Effector CD8-positive, alpha-beta T cell (primary cell): ENCODE measurements at regions not wholly inside any gene's neighbourhood (a gene's known extent, or its start where the extent isn't known, plus 50 kb on each side); places are given as distances from the start of the nearest gene placed in this dataset.

Experiments
- DNase-seq: peaks from one replicate; lab custom pipeline; 2025; lab: John Stamatoyannopoulos, UW

DNA sequence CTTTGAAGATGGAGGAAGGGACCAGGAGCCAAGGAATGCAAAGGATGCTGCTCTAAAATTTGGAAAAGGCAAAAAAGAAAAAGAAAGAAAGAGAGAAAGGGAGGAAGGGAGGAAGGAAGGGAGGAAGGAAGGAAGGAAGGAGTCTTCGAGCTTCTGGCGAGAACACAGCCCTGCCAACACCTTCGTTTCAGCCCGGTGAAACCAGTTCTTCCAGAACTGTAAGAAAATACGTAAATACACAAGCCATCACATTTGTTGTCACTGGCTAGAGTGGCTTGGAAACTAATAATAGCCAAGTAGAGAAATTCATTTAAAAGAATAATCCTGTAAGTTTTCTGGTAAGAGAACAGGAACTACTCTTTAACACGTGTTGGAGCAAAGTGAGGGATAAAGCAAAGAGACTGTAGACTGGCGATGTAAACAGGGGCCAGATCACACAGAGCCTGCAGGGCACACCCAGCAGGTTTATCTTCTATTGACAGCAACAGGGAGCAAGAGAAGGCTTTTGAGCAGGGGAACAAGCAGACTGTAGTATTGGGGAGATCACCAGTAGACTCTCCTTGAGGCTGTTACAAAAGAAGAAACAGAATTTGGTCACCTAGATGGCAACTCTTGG, 188.7 kb upstream of the MPHOSPH6 start:
- no peak for DNase-seq

GRCh38 chr16:82358161-82358560, 188.1 kb upstream of the MPHOSPH6 start:
- DNase-seq, result no peak

GRCh38 chr16:82357237-82357636, 187.2 kb upstream of the MPHOSPH6 start:
- DNase-seq, result no peak

- no peak for DNase-seq
These were observed 180.5 kb upstream of the MPHOSPH6 start for GRCh38 chr16:82350560-82350959.

- no peak for DNase-seq
These were observed 175.3 kb upstream of the MPHOSPH6 start for GRCh38 chr16:82345318-82345717.

DNA sequence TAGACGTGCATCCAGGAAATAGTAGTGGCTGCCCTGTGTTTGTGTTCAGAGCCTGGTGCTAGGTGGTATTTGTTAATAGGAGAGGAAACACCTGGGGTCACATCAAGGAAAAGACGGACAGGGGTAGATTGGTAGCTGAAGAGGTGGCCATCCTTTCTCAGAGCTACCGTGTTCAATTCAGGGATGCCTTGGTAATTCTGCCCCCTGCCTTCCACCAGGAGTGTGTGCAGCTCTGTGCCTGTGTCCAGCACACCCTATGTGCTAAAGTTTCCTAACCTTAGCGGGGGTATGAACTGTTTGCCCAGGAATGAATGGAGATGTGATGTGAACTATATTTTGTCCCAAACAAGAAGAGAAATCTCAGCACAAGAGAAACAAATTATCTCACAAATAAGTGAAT, 174.1 kb upstream of the MPHOSPH6 start:
- DNase-seq, result no peak

GRCh38 chr16:82341146-82341669, 171.2 kb upstream of the MPHOSPH6 start:
- no peak for DNase-seq

DNA sequence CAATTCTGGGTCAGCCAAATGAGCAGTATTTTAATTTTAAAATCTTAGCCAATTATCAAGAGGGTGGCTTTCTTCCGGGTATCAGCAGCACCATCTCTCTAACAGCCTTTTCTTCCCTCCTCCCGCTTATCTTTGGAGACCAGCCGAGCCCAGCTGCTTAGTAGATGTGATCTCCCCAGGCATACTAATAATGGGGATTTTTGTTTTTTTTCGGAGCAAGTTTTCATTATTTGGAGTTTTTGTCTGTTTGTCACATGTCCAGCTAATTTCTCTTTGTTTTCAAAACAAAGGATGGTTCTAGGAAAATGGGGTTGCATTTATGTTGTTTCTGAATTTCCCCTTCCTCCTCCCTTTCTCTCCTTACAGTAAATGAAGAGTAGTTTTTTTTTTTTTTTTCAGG, 170.5 kb upstream of the MPHOSPH6 start:
- no peak for DNase-seq

DNA sequence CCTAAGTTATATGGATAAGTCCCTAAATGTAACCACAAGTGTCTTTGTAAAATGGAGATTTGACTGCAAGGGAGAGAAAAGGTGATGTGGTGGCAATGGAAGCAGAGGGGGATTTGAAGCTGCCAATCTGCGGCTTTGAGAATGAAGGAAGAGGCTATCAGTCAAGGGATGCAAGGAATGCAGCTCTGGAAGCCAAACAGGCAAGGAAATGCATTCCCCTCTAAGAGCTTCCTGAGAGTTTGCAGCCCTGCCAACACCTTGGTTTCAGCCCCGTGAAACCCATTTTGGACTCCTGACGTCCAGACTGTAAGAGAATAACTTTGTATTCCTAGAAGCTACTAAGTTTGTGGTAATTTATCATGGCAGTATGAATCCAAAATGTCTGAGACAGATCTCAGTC, 167.3 kb upstream of the MPHOSPH6 start:
- no peak for DNase-seq

GRCh38 chr16:82331974-82332750, 162.1 kb upstream of the MPHOSPH6 start:
- no peak for DNase-seq

DNA sequence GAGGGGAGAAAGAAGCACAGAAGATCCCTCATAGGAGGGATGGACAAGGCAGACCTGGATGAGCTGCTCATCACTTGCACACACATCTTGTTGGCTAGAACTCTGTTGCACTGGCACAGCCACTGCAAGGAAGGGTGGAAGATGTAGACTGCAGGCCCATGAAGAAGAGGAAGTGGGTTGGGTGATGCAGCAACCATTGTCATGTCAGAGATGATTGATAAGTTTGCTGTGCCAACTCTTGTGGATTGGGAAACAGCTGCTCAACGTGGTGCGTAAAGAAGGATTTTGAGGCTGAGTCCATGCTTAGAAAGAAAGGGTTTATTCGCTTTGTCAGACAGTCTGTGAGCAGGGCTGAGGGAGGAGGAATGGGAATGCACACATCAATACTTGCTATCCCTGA, 161.4 kb upstream of the MPHOSPH6 start:
- no peak for DNase-seq

GRCh38 chr16:82329504-82330192, 159.6 kb upstream of the MPHOSPH6 start:
- DNase-seq, result no peak

DNA sequence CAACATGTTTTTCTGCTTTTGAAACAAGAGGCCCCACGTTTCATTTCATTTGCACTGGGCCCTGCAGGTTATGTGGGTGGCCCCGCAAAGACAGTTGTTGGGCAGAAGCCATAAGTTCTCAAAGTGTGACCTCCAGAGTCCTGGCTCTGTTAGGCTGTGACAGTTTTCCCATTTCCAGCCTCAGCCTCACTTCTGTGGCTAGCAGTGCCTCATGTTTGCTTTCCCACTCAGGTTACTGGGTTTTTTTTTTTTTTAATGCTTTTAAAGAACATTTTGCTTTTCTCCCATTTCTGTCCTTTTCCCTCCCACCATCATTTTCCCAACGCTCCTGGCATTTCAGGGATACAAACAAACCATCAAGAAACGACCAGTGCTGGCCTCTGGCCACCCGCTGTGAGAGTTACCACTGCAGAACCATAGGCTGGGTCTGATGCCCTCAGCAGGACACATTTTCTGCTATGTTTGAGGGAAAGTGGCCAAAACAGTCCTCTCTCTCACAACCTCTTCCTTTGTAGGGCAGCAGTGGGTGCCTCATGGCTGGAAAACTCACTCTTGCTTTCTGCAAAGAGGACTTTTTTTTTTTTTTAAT, 159.0 kb upstream of the MPHOSPH6 start:
- no peak for DNase-seq

DNA sequence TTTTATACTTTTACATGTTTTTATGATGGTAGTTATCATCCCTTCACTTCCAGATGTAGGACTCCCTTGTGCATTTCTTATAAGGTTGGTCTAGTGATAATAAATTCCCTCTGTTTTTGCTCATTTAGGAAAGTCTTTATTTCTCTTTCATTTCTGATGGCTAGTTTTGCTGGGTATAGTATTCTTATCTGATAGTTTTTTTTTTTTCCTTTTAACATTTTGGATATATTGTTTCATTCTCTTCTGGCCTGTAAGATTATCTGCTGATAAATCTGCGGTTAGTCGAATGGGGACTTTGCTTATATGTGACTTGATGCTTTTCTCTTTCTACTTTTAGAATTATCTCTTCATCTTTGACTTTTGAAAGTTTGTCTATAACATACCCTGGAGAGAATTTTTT, 153.1 kb upstream of the MPHOSPH6 start:
- DNase-seq, result no peak

DNA sequence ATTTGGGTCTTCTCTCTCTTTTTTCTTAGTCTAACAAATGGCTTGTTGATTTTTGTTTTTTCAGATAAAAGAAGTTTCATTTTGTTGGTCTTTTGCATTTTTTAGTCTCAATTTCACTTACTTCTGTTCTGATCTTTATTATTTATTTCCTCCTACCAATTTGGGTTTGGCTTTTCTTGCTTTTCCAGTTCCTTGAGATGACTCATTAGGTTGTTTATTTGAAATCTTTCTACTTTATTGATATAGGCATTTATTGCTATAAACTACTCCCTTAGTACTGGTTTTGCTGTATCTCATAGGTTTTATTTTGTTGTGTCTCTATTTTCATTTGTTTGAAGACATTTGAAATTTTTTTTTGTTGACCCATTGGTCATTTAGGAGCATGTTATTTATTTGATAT, 152.2 kb upstream of the MPHOSPH6 start:
- DNase-seq, result no peak

DNA sequence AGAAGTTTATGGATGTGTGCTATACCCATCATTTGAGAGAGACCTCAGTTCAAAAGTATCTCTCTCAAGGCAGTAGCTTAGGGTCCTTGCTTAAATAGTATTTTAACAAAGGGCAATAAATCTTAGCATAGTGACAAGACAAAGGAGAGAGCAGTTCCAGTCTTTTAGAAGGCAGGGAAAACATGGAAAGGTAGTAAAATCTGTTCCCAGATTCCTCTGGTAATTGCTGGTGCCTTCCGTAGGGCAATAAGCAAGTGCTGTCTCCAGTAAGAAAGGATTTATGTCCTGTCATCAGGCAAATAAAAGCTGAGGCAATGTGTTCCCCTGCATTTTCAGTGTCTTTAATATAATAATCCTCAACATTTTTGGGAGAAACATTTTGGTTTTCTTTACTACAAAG, 149.0 kb upstream of the MPHOSPH6 start:
- no peak for DNase-seq

DNA sequence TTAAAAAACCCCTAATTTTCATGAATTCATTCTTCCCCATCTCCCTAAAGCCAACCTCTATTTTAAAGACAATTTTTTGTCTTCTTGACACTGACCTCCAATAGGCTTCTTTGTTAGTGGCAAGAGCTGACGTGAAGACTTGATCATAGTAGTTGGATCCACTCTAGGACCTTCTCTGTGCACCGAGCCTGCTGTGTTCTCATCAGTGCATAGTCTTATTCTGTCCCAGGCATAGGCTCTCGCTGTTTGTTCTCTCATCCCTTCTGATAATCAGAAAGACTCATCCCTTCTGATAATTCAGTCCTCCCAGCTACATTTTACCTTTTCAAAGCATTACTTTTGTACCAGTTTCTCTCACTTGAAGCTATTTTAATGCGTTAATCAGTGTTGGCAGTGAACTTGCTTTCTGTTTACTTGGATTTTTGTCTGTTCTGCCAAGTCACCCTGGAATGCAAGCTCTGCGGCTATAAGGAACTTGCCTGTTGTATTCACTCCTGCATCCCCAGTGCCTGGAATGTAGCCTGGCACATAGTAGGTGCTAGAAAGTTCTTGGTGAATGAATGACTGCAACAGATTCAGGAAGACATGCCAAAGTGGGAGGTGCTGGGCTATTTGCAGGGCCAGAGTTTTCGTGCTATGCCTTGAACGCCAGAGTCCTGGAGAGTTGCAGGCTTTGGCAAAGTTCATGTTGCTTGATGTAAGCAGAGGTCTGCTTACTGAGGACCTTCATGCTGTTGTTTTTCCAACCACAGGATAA, 147.6 kb upstream of the MPHOSPH6 start:
- DNase-seq, result no peak

DNA sequence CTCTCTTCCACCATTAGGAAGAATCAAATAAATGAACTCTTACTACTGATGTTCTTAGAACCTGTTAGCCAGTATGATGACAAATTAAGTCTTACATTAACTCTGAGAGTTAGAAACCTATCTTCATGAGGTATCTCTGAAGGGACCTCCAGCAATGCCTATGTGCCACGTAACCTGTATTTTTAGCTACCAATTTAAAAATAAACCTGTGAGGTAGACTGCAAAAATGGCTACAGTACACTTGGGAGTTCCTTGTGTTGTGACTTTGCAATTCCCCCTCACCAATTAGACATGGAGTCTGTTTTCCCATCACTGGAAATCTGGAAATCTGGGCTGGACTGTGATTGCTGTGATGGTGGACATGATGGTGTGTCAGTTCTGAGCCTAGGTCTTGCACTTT, 143.7 kb upstream of the MPHOSPH6 start:
- no peak for DNase-seq

- DNase-seq, result no peak
These were observed 141.5 kb upstream of the MPHOSPH6 start for GRCh38 chr16:82311528-82311927.

DNA sequence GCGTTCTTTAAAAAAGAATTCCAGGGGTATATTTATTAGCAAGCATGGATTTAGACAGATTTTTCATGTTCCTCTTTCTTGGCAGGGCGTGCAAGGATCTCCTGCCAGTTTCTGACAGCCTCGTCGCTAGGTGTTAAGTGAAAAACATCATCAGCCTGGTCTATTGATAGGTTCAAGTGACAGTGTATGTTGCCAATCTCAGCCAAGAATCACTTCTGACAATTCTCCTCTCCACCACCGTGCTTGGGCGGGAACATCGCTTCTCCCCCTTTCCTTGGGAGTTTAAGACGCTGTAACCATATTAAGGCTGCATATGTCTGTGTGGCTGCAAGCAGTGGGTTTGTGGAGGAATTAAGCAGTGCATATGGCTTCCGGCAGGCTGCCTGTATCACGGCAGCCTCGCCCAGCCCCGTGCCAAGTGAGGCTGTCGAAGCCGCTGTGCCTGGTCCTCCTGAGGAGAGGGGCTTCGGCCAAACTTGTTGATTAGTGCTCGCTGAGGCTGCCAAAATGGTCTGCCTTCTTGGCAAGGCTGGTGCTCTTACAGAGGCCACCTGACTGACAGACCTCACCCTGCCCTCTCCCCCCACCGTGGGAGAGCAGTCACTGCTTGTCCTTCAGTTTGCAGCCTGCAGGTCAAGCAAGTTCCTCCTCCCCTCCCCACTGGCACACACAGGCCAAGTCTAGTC, 132.2 kb upstream of the MPHOSPH6 start:
- no peak for DNase-seq

- no peak for DNase-seq
These were observed 131.2 kb upstream of the MPHOSPH6 start for GRCh38 chr16:82301146-82301755.
